Thyroid gland (tissue), 4 donors: ENCODE measurements at regions not wholly inside any gene's neighbourhood (a gene's known extent, or its start where the extent isn't known, plus 50 kb on each side); places are given as distances from the start of the nearest gene placed in this dataset.

Experiments used
- DNase-seq, 2 donors: peaks; one replicate each; pipeline ENCODE4 v3.0.0-alpha.2; 2019
- H3K27ac ChIP-seq, 3 donors: fragments of 200-600 bp; sonication (generic); 1 replicate in 2 of 3; 2 replicates in 1 of 3; pipeline ENCODE4 v1.5.1; 2016 to 2019; ENCODE audit warnings: mild to moderate bottlenecking in 1 of 3, moderate library complexity in 1 of 3
- H3K27me3 ChIP-seq: fragments of 200-600 bp; sonication (generic); one replicate; pipeline ENCODE4 v1.5.1; 2019
- H3K36me3 ChIP-seq, 2 donors: fragments of 200-600 bp; sonication (generic); one replicate each; pipeline ENCODE4 v1.5.1; 2016 to 2019
- H3K4me1 ChIP-seq, 2 donors: fragments of 200-600 bp; sonication (generic); one replicate each; pipeline ENCODE4 v1.5.1; 2017 to 2019
- H3K4me3 ChIP-seq, 3 donors: fragments of 200-600 bp; sonication (generic); replicated peaks in 1 of 3; 1 replicate in 2 of 3; 2 replicates in 1 of 3; pipeline ENCODE4 v1.5.1; 2016; ENCODE audit warnings: mild to moderate bottlenecking in 1 of 3
- H3K9me3 ChIP-seq: fragments of 200-600 bp; sonication (generic); one replicate; pipeline ENCODE4 v1.5.1; 2017
- CTCF ChIP-seq, 6 experiments: fragments of 200-600 bp in 3 of 6; fragments of 450-650 bp in 3 of 6; sonication (generic) in 3 of 6; IDR thresholded peaks; one replicate each; pipeline ENCODE4 v1.5.1; 2016 to 2019; ENCODE audit warnings: antibody characterized with exemption in 6 of 6, mild to moderate bottlenecking in 2 of 6, inconsistent platforms in 1 of 6, moderate library complexity in 1 of 6
- POLR2A ChIP-seq, 2 donors: fragments of 450-650 bp; IDR thresholded peaks; one replicate each; pipeline ENCODE4 v1.6.1; 2017; ENCODE audit warnings: antibody characterized with exemption in 2 of 2, mild to moderate bottlenecking in 2 of 2, moderate library complexity in 1 of 2
- WGBS, 2 donors: methylation state at CpG; one replicate each; pipeline ENCODE4 v1.1.5; 2017; 5-methylcytosine and 5-hydroxymethylcytosine counted together
- intact Hi-C: fragments of 100-400 bp; cut with DNase I; formaldehyde crosslinking; loops from one replicate; pipeline ENCODE4 v1.15.1; 2023

GRCh38 chr3:186477033-186477432 is 67.1 kb downstream of the CRYGS start:
- TF ChIP-seq CTCF (IDR thresholded peaks at IDR 0.05) = no peak
- no peak for TF ChIP-seq POLR2A (IDR thresholded peaks at IDR 0.05)

DNA sequence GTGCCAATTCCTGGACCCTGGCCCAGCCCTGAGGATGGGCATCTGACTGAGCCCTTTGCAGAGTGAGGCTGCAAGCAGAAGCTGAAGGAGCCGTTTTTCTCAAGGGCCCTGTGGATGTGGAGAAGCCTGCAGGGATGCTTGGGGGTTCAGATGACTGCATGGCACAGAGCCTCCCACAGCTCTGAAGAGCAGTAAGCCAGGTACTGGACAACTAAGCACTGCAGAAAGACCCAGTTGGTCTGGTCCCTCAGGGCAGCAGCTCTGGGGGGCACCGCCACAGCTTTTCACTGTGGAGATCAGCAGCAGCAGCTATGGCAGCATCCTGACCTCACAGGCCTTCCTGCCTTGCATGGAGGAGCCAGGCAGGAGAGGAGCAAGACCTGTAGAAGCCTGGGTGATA is 67.6 kb downstream of the CRYGS start:
- no peak overlapping the region for H3K4me3 ChIP-seq
- H3K36me3 ChIP-seq = no peaks in the 10 kb centered on the region
- no peaks in the 10 kb centered on the region for H3K4me1 ChIP-seq
- WGBS, 2 donors = 67 to 75% methylated on average over 2 of the region's 2 CpGs
- no peak overlapping the region for H3K27ac ChIP-seq
- intact Hi-C loops = no loop called here
- no peak for TF ChIP-seq CTCF (IDR thresholded peaks at IDR 0.05)
- no peak for TF ChIP-seq POLR2A (IDR thresholded peaks at IDR 0.05)
- H3K27me3 ChIP-seq = no peaks in the 10 kb centered on the region
- no peaks in the 10 kb centered on the region for H3K9me3 ChIP-seq
- DNase-seq = no peak

More at GRCh38 chr3:186477033-186477432, 67.1 kb downstream of the CRYGS start:
- no peaks in the 10 kb centered on the region for H3K27me3 ChIP-seq
- intact Hi-C loops = no loop called here
- no peaks in the 10 kb centered on the region for H3K9me3 ChIP-seq
- WGBS, 2 donors = 82 to 85% methylated on average over 8 of the region's 8 CpGs
- H3K36me3 ChIP-seq = no peaks in the 10 kb centered on the region
- no peak for DNase-seq
- no peak overlapping the region for H3K27ac ChIP-seq
- H3K4me3 ChIP-seq = no peak overlapping the region
- H3K4me1 ChIP-seq = no peaks in the 10 kb centered on the region

DNA sequence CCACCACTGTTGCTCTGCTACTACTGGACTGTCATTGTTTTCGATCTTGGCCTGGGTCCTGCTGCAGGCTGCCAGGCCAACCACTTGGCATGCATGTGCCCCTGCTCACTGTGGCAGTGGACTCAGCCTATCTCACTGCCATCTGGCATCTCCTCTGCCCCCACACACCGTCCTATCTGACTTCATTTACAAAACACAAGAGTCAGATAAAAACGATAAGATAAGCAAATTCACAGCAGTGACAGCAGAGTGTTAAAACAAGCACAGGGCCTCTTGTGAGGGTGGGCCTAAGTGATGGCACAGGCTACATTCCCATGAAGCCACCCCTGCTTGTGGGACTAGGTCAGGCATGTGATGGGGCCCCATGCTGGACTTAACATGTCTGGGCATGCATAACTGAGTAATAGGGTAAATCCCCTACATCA is 68.1 kb downstream of the CRYGS start:
- Histone ChIP-seq H3K9me3 (no peaks in the 10 kb centered on the region), H3K27me3 (no peaks in the 10 kb centered on the region), H3K27ac (no peak overlapping the region), H3K4me3 (no peak overlapping the region), H3K4me1 (no peaks in the 10 kb centered on the region), H3K36me3 (no peaks in the 10 kb centered on the region)
- DNase-seq = peak; percentile 27 to 52
- intact Hi-C loops = no loop called here
- WGBS, 2 donors = 44 to 64% methylated on average over 3 of the region's 3 CpGs
- no peak for TF ChIP-seq POLR2A (IDR thresholded peaks at IDR 0.05)
- TF ChIP-seq CTCF (IDR thresholded peaks at IDR 0.05) = no peak

DNA sequence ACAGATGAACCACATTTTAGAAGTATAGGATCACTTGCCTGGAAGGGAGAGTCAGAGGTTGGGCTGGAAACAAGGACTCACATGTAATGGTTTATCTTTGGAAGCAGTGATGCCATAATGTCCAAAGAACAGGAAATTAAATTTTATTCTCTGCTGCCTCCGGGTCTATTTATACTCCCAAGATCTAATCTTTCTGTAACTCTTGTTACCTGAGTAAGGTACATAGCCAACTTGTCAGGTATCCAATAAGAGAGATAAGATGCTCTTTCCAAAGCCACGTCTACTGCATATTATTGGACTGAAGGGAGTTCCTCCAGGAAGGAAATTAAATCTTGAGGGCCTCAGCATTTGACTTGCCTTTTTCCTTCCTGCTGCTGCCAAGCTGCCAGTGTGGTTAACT is 71.0 kb downstream of the CRYGS start:
- DNase-seq = no peak
- 86 to 90% methylated on average over 2 of the region's 2 CpGs for WGBS, 2 donors
- H3K27me3 ChIP-seq = no peaks in the 10 kb centered on the region
- TF ChIP-seq CTCF (IDR thresholded peaks at IDR 0.05) (no peak), POLR2A (IDR thresholded peaks at IDR 0.05) (no peak)
- H3K9me3 ChIP-seq = no peaks in the 10 kb centered on the region
- intact Hi-C loops = no loop called here
- H3K4me1 ChIP-seq = no peaks in the 10 kb centered on the region
- H3K27ac ChIP-seq = no peak overlapping the region
- no peaks in the 10 kb centered on the region for H3K36me3 ChIP-seq
- no peak overlapping the region for H3K4me3 ChIP-seq

GRCh38 chr3:186472456-186473008 is 71.6 kb downstream of the CRYGS start:
- Histone ChIP-seq H3K9me3 (no peaks in the 10 kb centered on the region), H3K27ac (no peak overlapping the region), H3K4me1 (no peaks in the 10 kb centered on the region), H3K27me3 (no peaks in the 10 kb centered on the region), H3K36me3 (no peaks in the 10 kb centered on the region), H3K4me3 (no peak overlapping the region)
- intact Hi-C loops = no loop called here
- no peak for DNase-seq
- WGBS, 2 donors = 88 to 91% methylated on average over 8 of the region's 8 CpGs
- TF ChIP-seq CTCF (IDR thresholded peaks at IDR 0.05) (no peak), POLR2A (IDR thresholded peaks at IDR 0.05) (no peak)
